Activated CD4-positive, alpha-beta T cell treated with anti-CD3 and anti-CD28 coated beads, Interleukin-10, Interleukin-2, amounts not matched to agents 100 ng/mL and 50 ng/mL, durations not matched to agents 16 hours and 8 hours (primary cell): ENCODE measurements at regions not wholly inside any gene's neighbourhood (a gene's known extent, or its start where the extent isn't known, plus 50 kb on each side); places are given as distances from the start of the nearest gene placed in this dataset.
"Not testable (repeated sequence)": the region's sequence is repeated elsewhere in the genome, so short reads cannot be mapped to it uniquely, and the experiment has no call there.

Experiments used
- DNase-seq: peaks from one replicate; pipeline ENCODE4 v3.0.0-alpha.2; 2020

GRCh38 chr4:1572521-1572920, 111.6 kb downstream of the FAM53A start:
- DNase-seq, result no peak

- no peak for DNase-seq
Measured at GRCh38 chr4:1572010-1572385, 112.1 kb downstream of the FAM53A start.

GRCh38 chr4:1571165-1572009, 112.7 kb downstream of the FAM53A start:
- no peak for DNase-seq

GRCh38 chr4:1570291-1571164, 113.6 kb downstream of the FAM53A start:
- DNase-seq, result no peak

GRCh38 chr4:1569461-1570151, 114.5 kb downstream of the FAM53A start:
- no peak for DNase-seq

- DNase-seq, result no peak
Measured at GRCh38 chr4:1568855-1569460, 115.2 kb downstream of the FAM53A start.

- DNase-seq, result no peak
Measured at GRCh38 chr4:1567808-1568581, 116.1 kb downstream of the FAM53A start.

GRCh38 chr4:1567519-1567807, 116.7 kb downstream of the FAM53A start:
- no peak for DNase-seq

- no peak for DNase-seq
Measured at GRCh38 chr4:1566838-1567518, 117.1 kb downstream of the FAM53A start.

GRCh38 chr4:1566301-1566837, 117.7 kb downstream of the FAM53A start:
- DNase-seq, result not testable (repeated sequence)

GRCh38 chr4:1565598-1566295, 118.4 kb downstream of the FAM53A start:
- no peak for DNase-seq

GRCh38 chr4:1564535-1565375, 119.4 kb downstream of the FAM53A start:
- no peak for DNase-seq

- no peak for DNase-seq
Measured at GRCh38 chr4:1563768-1564485, 120.2 kb downstream of the FAM53A start.

- DNase-seq, result no peak
Measured at GRCh38 chr4:1563241-1563640, 120.9 kb downstream of the FAM53A start.

GRCh38 chr4:1562771-1563170, 121.3 kb downstream of the FAM53A start:
- no peak for DNase-seq

- DNase-seq, result no peak
Measured at GRCh38 chr4:1562371-1562770, 121.7 kb downstream of the FAM53A start.

- DNase-seq, result no peak
Measured at GRCh38 chr4:1561286-1561990, 122.7 kb downstream of the FAM53A start.

- no peak for DNase-seq
Measured at GRCh38 chr4:1559896-1560650, 124.0 kb downstream of the FAM53A start.
